ENCODE measurements at regions not wholly inside any gene's neighbourhood (a gene's known extent, or its start where the extent isn't known, plus 50 kb on each side); places are given as distances from the start of the nearest gene placed in this dataset.

DNA sequence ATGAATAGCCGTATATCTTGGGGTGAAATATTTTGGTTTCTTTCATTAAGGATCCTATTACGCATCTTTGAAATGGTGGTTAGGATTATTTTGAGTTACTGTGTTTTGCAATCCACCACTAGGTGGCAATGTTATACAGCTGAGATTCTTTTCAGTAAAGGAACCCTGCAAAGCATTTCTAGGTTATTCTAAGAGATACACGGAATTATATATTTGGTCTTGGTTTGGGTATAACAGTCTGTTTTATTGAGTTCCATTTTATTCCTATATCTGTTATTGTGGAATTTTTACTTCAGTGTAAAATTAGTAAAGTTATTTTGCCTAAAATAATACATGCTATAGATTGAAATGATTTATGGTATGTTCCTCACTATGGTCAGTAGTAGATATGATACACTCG lies 62.9 kb upstream of the CPHXL start:
- TF ChIP-seq, protein P1, sequence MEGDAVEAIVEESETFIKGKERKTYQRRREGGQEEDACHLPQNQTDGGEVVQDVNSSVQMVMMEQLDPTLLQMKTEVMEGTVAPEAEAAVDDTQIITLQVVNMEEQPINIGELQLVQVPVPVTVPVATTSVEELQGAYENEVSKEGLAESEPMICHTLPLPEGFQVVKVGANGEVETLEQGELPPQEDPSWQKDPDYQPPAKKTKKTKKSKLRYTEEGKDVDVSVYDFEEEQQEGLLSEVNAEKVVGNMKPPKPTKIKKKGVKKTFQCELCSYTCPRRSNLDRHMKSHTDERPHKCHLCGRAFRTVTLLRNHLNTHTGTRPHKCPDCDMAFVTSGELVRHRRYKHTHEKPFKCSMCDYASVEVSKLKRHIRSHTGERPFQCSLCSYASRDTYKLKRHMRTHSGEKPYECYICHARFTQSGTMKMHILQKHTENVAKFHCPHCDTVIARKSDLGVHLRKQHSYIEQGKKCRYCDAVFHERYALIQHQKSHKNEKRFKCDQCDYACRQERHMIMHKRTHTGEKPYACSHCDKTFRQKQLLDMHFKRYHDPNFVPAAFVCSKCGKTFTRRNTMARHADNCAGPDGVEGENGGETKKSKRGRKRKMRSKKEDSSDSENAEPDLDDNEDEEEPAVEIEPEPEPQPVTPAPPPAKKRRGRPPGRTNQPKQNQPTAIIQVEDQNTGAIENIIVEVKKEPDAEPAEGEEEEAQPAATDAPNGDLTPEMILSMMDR (IDR thresholded peaks at IDR 0.05): peak; percentile 86
- TF ChIP-seq RFX5 (IDR thresholded peaks at IDR 0.05) (no peak), HDAC2 (IDR thresholded peaks at IDR 0.05) (no peak), RAD21 (conservative IDR thresholded peaks at IDR 0.05 in 1 of 2, IDR thresholded peaks at IDR 0.05 in 1 of 2) (peak; percentile 86 to 89), ESRRA (IDR thresholded peaks at IDR 0.05; ENCODE audit: borderline replicate concordance, low read length) (no peak), JUN (IDR thresholded peaks at IDR 0.05) (no peak), POLR2A (IDR thresholded peaks at IDR 0.05; ENCODE audit: low read length) (no peak), EP300 (IDR thresholded peaks at IDR 0.05) (no peak), NFE2L2 (conservative IDR thresholded peaks at IDR 0.05; ENCODE audit: low read length) (no peak), PHF8 (IDR thresholded peaks at IDR 0.05; ENCODE audit: borderline replicate concordance, low read depth) (no peak), MAFK (IDR thresholded peaks at IDR 0.05; ENCODE audit: partially characterized antibody) (no peak)
- TF ChIP-seq, protein P2, sequence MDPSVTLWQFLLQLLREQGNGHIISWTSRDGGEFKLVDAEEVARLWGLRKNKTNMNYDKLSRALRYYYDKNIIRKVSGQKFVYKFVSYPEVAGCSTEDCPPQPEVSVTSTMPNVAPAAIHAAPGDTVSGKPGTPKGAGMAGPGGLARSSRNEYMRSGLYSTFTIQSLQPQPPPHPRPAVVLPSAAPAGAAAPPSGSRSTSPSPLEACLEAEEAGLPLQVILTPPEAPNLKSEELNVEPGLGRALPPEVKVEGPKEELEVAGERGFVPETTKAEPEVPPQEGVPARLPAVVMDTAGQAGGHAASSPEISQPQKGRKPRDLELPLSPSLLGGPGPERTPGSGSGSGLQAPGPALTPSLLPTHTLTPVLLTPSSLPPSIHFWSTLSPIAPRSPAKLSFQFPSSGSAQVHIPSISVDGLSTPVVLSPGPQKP (IDR thresholded peaks at IDR 0.05; ENCODE audit: low read depth, low read length): no peak
- TF ChIP-seq, protein P3, sequence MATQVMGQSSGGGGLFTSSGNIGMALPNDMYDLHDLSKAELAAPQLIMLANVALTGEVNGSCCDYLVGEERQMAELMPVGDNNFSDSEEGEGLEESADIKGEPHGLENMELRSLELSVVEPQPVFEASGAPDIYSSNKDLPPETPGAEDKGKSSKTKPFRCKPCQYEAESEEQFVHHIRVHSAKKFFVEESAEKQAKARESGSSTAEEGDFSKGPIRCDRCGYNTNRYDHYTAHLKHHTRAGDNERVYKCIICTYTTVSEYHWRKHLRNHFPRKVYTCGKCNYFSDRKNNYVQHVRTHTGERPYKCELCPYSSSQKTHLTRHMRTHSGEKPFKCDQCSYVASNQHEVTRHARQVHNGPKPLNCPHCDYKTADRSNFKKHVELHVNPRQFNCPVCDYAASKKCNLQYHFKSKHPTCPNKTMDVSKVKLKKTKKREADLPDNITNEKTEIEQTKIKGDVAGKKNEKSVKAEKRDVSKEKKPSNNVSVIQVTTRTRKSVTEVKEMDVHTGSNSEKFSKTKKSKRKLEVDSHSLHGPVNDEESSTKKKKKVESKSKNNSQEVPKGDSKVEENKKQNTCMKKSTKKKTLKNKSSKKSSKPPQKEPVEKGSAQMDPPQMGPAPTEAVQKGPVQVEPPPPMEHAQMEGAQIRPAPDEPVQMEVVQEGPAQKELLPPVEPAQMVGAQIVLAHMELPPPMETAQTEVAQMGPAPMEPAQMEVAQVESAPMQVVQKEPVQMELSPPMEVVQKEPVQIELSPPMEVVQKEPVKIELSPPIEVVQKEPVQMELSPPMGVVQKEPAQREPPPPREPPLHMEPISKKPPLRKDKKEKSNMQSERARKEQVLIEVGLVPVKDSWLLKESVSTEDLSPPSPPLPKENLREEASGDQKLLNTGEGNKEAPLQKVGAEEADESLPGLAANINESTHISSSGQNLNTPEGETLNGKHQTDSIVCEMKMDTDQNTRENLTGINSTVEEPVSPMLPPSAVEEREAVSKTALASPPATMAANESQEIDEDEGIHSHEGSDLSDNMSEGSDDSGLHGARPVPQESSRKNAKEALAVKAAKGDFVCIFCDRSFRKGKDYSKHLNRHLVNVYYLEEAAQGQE (IDR thresholded peaks at IDR 0.05): no peak
